ENCODE measurements at regions not wholly inside any gene's neighbourhood (a gene's known extent, or its start where the extent isn't known, plus 50 kb on each side); places are given as distances from the start of the nearest gene placed in this dataset.
A peak's percentile ranks its signal among the peaks of the same experiment; 100 is the strongest.
"Not testable (repeated sequence)": the region's sequence is repeated elsewhere in the genome, so short reads cannot be mapped to it uniquely, and the experiment has no call there.

GRCh38 chr6:17224056-17224455 is 57.1 kb upstream of the RBM24 start:
- Histone ChIP-seq H4K20me1 (ENCODE audit: insufficient read depth, low read length) (no peaks in the 10 kb centered on the region), H3K4me1 (ENCODE audit: control insufficient read depth in 1 of 2, insufficient read depth in 2 of 2, low read length in 2 of 2) (no peaks in the 10 kb centered on the region), H3K4me2 (replicated peaks; ENCODE audit: extremely low read depth, low read length, poor library complexity, severe bottlenecking) (no peak overlapping the region), H2AFZ (ENCODE audit: insufficient read depth, low read depth, low read length, poor library complexity, severe bottlenecking) (no peak overlapping the region), H3K9me3 (replicated peaks in 1 of 2; ENCODE audit: control insufficient read depth in 1 of 2, insufficient read depth in 1 of 2, low read length in 2 of 2) (peaks cover 0 to under 1% of the 10 kb centered on the region in 2 donors), H3K27ac (ENCODE audit: low read depth in 1 of 2, low read length in 2 of 2) (no peak overlapping the region), H3K27me3 (ENCODE audit: control insufficient read depth in 2 of 2, insufficient read depth in 2 of 2, low read length in 2 of 2) (no peaks in the 10 kb centered on the region), H3K36me3 (replicated peaks in 1 of 2; ENCODE audit: control insufficient read depth in 1 of 2, insufficient read depth in 2 of 2, low read length in 2 of 2) (no peaks in the 10 kb centered on the region), H3K4me3 (replicated peaks in 1 of 3; ENCODE audit: low read depth in 2 of 3, low read length in 3 of 3) (no peak overlapping the region), H3K79me2 (ENCODE audit: insufficient read depth, low read length) (no peaks in the 10 kb centered on the region), H3K9ac (ENCODE audit: insufficient read depth, low read length, poor library complexity, severe bottlenecking) (no peak overlapping the region)
- peak overlapping the region in 1 of 7 donors; percentile 54 for H3K27ac Mint-ChIP-seq
- peaks cover 4 to 12% (median 6%) of the 10 kb centered on the region in 7 donors for H3K9me3 Mint-ChIP-seq
- no peaks in the 10 kb centered on the region for H3K4me1 Mint-ChIP-seq
- no peak for TF ChIP-seq CTCF (IDR thresholded peaks at IDR 0.05)
- no peaks in the 10 kb centered on the region for H3K36me3 Mint-ChIP-seq
- peaks cover 3 to 5% (median 4%) of the 10 kb centered on the region in 3 donors for H3K27me3 Mint-ChIP-seq (ENCODE audit: low read depth in 3 of 3)
- H3K4me3 Mint-ChIP-seq, result no peak overlapping the region
- DNase-seq, result no peak
- intact Hi-C loops (cut with micrococcal nuclease), result no loop called here
- no CpG with 5 or more reads among the region's 3 CpGs for WGBS (ENCODE audit: insufficient coverage)

GRCh38 chr6:17224501-17224900 is 56.7 kb upstream of the RBM24 start:
- H3K9me3 ChIP-seq (replicated peaks in 1 of 2; ENCODE audit: control insufficient read depth in 1 of 2, insufficient read depth in 1 of 2, low read length in 2 of 2); H3K27ac Mint-ChIP-seq; H3K36me3 ChIP-seq (replicated peaks in 1 of 2; ENCODE audit: control insufficient read depth in 1 of 2, insufficient read depth in 2 of 2, low read length in 2 of 2); DNase-seq; H3K79me2 ChIP-seq (ENCODE audit: insufficient read depth, low read length); H3K27me3 ChIP-seq (ENCODE audit: control insufficient read depth in 2 of 2, insufficient read depth in 2 of 2, low read length in 2 of 2); H3K27me3 Mint-ChIP-seq (ENCODE audit: low read depth in 3 of 3); H3K27ac ChIP-seq (ENCODE audit: low read depth in 1 of 2, low read length in 2 of 2); H3K4me3 ChIP-seq (replicated peaks in 1 of 3; ENCODE audit: low read depth in 2 of 3, low read length in 3 of 3); intact Hi-C loops (cut with micrococcal nuclease); H3K36me3 Mint-ChIP-seq; H3K4me1 ChIP-seq (ENCODE audit: control insufficient read depth in 1 of 2, insufficient read depth in 2 of 2, low read length in 2 of 2); H4K20me1 ChIP-seq (ENCODE audit: insufficient read depth, low read length); H3K9ac ChIP-seq (ENCODE audit: insufficient read depth, low read length, poor library complexity, severe bottlenecking); H3K4me1 Mint-ChIP-seq; H3K4me3 Mint-ChIP-seq; H2AFZ ChIP-seq (ENCODE audit: insufficient read depth, low read depth, low read length, poor library complexity, severe bottlenecking); H3K4me2 ChIP-seq (replicated peaks; ENCODE audit: extremely low read depth, low read length, poor library complexity, severe bottlenecking): not testable (repeated sequence)
- no CpG with 5 or more reads among the region's 5 CpGs for WGBS (ENCODE audit: insufficient coverage)
- H3K9me3 Mint-ChIP-seq, result peaks cover 4 to 12% (median 6%) of the 10 kb centered on the region in 7 donors

Measured in CD14-positive monocyte (primary cell).